ENCODE measurements at regions not wholly inside any gene's neighbourhood (a gene's known extent, or its start where the extent isn't known, plus 50 kb on each side); places are given as distances from the start of the nearest gene placed in this dataset.

DNA sequence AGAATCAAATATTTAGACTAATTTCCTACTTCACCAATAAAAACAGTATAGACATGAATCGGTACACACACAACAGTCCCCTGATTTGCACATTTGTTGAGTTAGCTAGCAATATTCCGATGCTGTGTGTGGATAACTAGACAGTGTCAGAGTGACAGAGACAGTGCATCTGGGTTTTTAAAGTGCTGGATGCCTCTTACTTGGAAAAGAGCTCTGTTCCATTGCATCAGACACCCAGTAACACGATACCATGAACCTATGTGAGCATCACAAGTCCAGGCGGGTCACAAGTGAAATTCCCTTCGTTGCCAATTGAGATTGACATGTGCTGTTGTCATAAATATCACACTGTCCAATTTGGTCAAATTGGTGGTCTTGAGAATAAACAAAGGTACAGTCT, 82.0 kb upstream of the ESRRG start:
- TF ChIP-seq, protein P1, sequence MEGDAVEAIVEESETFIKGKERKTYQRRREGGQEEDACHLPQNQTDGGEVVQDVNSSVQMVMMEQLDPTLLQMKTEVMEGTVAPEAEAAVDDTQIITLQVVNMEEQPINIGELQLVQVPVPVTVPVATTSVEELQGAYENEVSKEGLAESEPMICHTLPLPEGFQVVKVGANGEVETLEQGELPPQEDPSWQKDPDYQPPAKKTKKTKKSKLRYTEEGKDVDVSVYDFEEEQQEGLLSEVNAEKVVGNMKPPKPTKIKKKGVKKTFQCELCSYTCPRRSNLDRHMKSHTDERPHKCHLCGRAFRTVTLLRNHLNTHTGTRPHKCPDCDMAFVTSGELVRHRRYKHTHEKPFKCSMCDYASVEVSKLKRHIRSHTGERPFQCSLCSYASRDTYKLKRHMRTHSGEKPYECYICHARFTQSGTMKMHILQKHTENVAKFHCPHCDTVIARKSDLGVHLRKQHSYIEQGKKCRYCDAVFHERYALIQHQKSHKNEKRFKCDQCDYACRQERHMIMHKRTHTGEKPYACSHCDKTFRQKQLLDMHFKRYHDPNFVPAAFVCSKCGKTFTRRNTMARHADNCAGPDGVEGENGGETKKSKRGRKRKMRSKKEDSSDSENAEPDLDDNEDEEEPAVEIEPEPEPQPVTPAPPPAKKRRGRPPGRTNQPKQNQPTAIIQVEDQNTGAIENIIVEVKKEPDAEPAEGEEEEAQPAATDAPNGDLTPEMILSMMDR (IDR thresholded peaks at IDR 0.05; ENCODE audit: insufficient read depth, low read length): no peak
- no peak for DNase-seq (ENCODE audit: low read depth)
- no peak overlapping the region for H3K4me3 ChIP-seq (ENCODE audit: low read depth, low read length)

GRCh38 chr1:216804111-216804510, 80.9 kb upstream of the ESRRG start:
- DNase-seq (ENCODE audit: low read depth): no peak
- H3K4me3 ChIP-seq (ENCODE audit: low read depth, low read length): no peak overlapping the region
- TF ChIP-seq, protein P1 (IDR thresholded peaks at IDR 0.05; ENCODE audit: insufficient read depth, low read length): no peak

DNA sequence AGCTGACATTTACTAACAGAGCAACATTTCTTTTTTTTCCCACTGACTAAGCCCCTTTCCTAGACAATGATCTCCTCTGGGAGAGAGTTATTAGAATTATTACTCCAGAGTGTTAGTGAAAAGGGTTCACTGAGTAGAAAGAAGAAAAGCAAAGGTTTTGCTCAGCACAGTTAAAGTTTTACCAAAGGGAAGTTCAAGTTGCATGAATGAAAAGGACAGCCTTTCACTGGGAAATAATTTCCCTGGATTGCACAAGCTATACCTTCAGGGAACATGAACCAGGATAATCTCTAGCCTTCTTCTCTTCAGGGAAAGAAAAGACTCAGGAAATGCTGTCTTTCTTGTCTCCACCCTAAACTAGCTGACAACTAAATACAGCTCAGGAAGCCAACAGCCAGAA, 71.4 kb upstream of the ESRRG start:
- DNase-seq (ENCODE audit: low read depth): no peak
- TF ChIP-seq, protein P1 (IDR thresholded peaks at IDR 0.05; ENCODE audit: insufficient read depth, low read length): no peak
- H3K4me3 ChIP-seq (ENCODE audit: low read depth, low read length): no peak overlapping the region

- TF ChIP-seq, protein P1 (IDR thresholded peaks at IDR 0.05; ENCODE audit: insufficient read depth, low read length): no peak
- DNase-seq (ENCODE audit: low read depth): no peak
- H3K4me3 ChIP-seq (ENCODE audit: low read depth, low read length): no peak overlapping the region
Measured at GRCh38 chr1:216793973-216794372, 70.7 kb upstream of the ESRRG start.

GRCh38 chr1:216793303-216793702, 70.1 kb upstream of the ESRRG start:
- DNase-seq (ENCODE audit: low read depth): no peak
- TF ChIP-seq, protein P1 (IDR thresholded peaks at IDR 0.05; ENCODE audit: insufficient read depth, low read length): no peak
- H3K4me3 ChIP-seq (ENCODE audit: low read depth, low read length): no peak overlapping the region

DNA sequence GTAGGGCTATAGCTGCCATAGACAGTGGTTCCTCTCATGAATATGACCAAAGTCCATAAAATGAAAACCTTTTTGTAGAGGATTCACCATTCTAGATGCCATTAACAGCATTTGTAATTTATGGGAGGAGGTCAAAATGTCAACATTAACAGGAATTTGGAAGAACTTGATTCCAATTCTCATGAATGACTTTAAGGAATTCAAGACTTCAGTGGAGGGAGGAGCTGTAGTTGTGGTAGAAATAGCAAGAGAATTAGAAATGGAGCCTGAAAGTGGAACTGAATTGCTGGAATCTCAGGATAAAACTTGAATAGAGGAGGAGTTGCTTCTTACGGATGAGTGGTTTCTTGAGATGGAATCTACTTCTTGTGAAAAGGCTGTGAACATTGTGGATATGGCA, 65.4 kb upstream of the ESRRG start:
- TF ChIP-seq, protein P1 (IDR thresholded peaks at IDR 0.05; ENCODE audit: insufficient read depth, low read length): no peak
- no peak overlapping the region for H3K4me3 ChIP-seq (ENCODE audit: low read depth, low read length)
- no peak for DNase-seq (ENCODE audit: low read depth)

- TF ChIP-seq, protein P1 (IDR thresholded peaks at IDR 0.05; ENCODE audit: insufficient read depth, low read length): no peak
- no peak for DNase-seq (ENCODE audit: low read depth)
- H3K4me3 ChIP-seq (ENCODE audit: low read depth, low read length): no peak overlapping the region
Measured at GRCh38 chr1:216785737-216786136, 62.5 kb upstream of the ESRRG start.
